ENCODE measurements at regions not wholly inside any gene's neighbourhood (a gene's known extent, or its start where the extent isn't known, plus 50 kb on each side); places are given as distances from the start of the nearest gene placed in this dataset.

- Mint-ChIP-seq H3K9me3 (no peaks in the 10 kb centered on the region), H3K27me3 (peaks cover 40% of the 10 kb centered on the region), H3K27ac (no peak overlapping the region), H3K4me1 (peaks cover 20% of the 10 kb centered on the region), H3K4me3 (no peak overlapping the region), H3K36me3 (no peaks in the 10 kb centered on the region)
- CTCF ChIA-PET, result interaction anchor here (0.6 to 6.6 kb wide), 4 partner anchors 17 to 498 kb away, joined by 3 to 64 read pairs (median 4); no protein-coding TSS in a partner anchor
- DNase-seq, result no peak
Observed at GRCh38 chr9:90095682-90096081, 490.9 kb downstream of the GADD45G start.

- H3K36me3 Mint-ChIP-seq, result no peaks in the 10 kb centered on the region
- H3K4me1 Mint-ChIP-seq, result peaks cover 19% of the 10 kb centered on the region
- no peaks in the 10 kb centered on the region for H3K9me3 Mint-ChIP-seq
- DNase-seq, result no peak
- H3K27ac Mint-ChIP-seq, result no peak overlapping the region
- CTCF ChIA-PET, result interaction anchor here (1.0 to 6.6 kb wide), 7 partner anchors 16 to 499 kb away, joined by 3 to 64 read pairs (median 4); no protein-coding TSS in a partner anchor
- H3K4me3 Mint-ChIP-seq, result no peak overlapping the region
- H3K27me3 Mint-ChIP-seq, result peaks cover 42% of the 10 kb centered on the region
Observed at GRCh38 chr9:90097237-90097636, 492.4 kb downstream of the GADD45G start.

- no peak for DNase-seq
- H3K27ac Mint-ChIP-seq, result no peak overlapping the region
- CTCF ChIA-PET, result interaction anchor here (0.9 to 6.6 kb wide), 7 partner anchors 17 to 505 kb away, joined by 3 to 64 read pairs (median 3); no protein-coding TSS in a partner anchor
- peaks cover 35% of the 10 kb centered on the region for H3K27me3 Mint-ChIP-seq
- no peaks in the 10 kb centered on the region for H3K36me3 Mint-ChIP-seq
- H3K9me3 Mint-ChIP-seq, result no peaks in the 10 kb centered on the region
- H3K4me1 Mint-ChIP-seq, result peaks cover 10% of the 10 kb centered on the region
- H3K4me3 Mint-ChIP-seq, result no peak overlapping the region
Observed at GRCh38 chr9:90098408-90098807, 493.6 kb downstream of the GADD45G start.

GRCh38 chr9:90099262-90099963 lies 494.6 kb downstream of the GADD45G start:
- Mint-ChIP-seq H3K4me3 (no peak overlapping the region), H3K9me3 (no peaks in the 10 kb centered on the region), H3K36me3 (no peaks in the 10 kb centered on the region), H3K27ac (no peak overlapping the region), H3K27me3 (peaks cover 29% of the 10 kb centered on the region), H3K4me1 (peaks cover 9% of the 10 kb centered on the region)
- no peak for DNase-seq
- CTCF ChIA-PET, result interaction anchor here (0.6 to 5.1 kb wide), 18 partner anchors 10 to 507 kb away, joined by 3 to 171 read pairs (median 3); partner anchors contain the start of gene GADD45G

GRCh38 chr9:90100014-90100413 lies 495.2 kb downstream of the GADD45G start:
- Mint-ChIP-seq H3K4me3 (no peak overlapping the region), H3K27ac (no peak overlapping the region), H3K4me1 (peaks cover 9% of the 10 kb centered on the region), H3K9me3 (no peaks in the 10 kb centered on the region), H3K36me3 (no peaks in the 10 kb centered on the region), H3K27me3 (peaks cover 26% of the 10 kb centered on the region)
- no peak for DNase-seq
- CTCF ChIA-PET, result interaction anchor here (0.6 to 5.1 kb wide), 20 partner anchors 10 to 507 kb away, joined by 3 to 171 read pairs (median 3); partner anchors contain the start of gene GADD45G

GRCh38 chr9:90102292-90102901 lies 497.6 kb downstream of the GADD45G start:
- CTCF ChIA-PET, result interaction anchor here (0.6 to 5.1 kb wide), 23 partner anchors 20 to 527 kb away, joined by 3 to 171 read pairs (median 4); partner anchors contain the start of gene GADD45G
- H3K27me3 Mint-ChIP-seq, result peaks cover 14% of the 10 kb centered on the region
- H3K27ac Mint-ChIP-seq, result no peak overlapping the region
- peak; percentile 87 for DNase-seq
- H3K4me1 Mint-ChIP-seq, result peaks cover 9% of the 10 kb centered on the region
- no peak overlapping the region for H3K4me3 Mint-ChIP-seq
- no peaks in the 10 kb centered on the region for H3K36me3 Mint-ChIP-seq
- no peaks in the 10 kb centered on the region for H3K9me3 Mint-ChIP-seq

GRCh38 chr9:90103771-90104170 lies 499.0 kb downstream of the GADD45G start:
- Mint-ChIP-seq H3K27ac (no peak overlapping the region), H3K36me3 (no peaks in the 10 kb centered on the region), H3K4me3 (no peak overlapping the region), H3K4me1 (peaks cover 9% of the 10 kb centered on the region), H3K9me3 (no peaks in the 10 kb centered on the region), H3K27me3 (peaks cover 14% of the 10 kb centered on the region)
- CTCF ChIA-PET, result interaction anchor here (1.9 to 5.1 kb wide), 3 partner anchors 502 to 508 kb away, joined by 9 to 171 read pairs (median 28); partner anchors contain the start of gene GADD45G
- no peak for DNase-seq

- peaks cover 14% of the 10 kb centered on the region for H3K27me3 Mint-ChIP-seq
- H3K36me3 Mint-ChIP-seq, result no peaks in the 10 kb centered on the region
- H3K27ac Mint-ChIP-seq, result no peak overlapping the region
- CTCF ChIA-PET, result interaction anchor here (1.0 to 2.8 kb wide), 4 partner anchors 502 to 518 kb away, joined by 3 to 19 read pairs (median 6); no protein-coding TSS in a partner anchor
- DNase-seq, result no peak
- no peaks in the 10 kb centered on the region for H3K9me3 Mint-ChIP-seq
- peaks cover 9% of the 10 kb centered on the region for H3K4me1 Mint-ChIP-seq
- H3K4me3 Mint-ChIP-seq, result no peak overlapping the region
Observed at GRCh38 chr9:90105773-90106172, 501.0 kb downstream of the GADD45G start.

- Mint-ChIP-seq H3K4me3 (no peak overlapping the region), H3K9me3 (no peaks in the 10 kb centered on the region), H3K36me3 (no peaks in the 10 kb centered on the region), H3K4me1 (peaks cover 7% of the 10 kb centered on the region), H3K27ac (no peak overlapping the region), H3K27me3 (peaks cover 20% of the 10 kb centered on the region)
- no peak for DNase-seq
- CTCF ChIA-PET, result interaction anchor here (0.9 to 2.8 kb wide), 3 partner anchors 504 to 548 kb away, joined by 3 to 19 read pairs (median 3); no protein-coding TSS in a partner anchor
Observed at GRCh38 chr9:90107040-90107725, 502.4 kb downstream of the GADD45G start.

- Mint-ChIP-seq H3K27ac (no peak overlapping the region), H3K27me3 (peaks cover 20% of the 10 kb centered on the region), H3K9me3 (no peaks in the 10 kb centered on the region), H3K4me1 (peaks cover 3% of the 10 kb centered on the region), H3K4me3 (no peak overlapping the region), H3K36me3 (no peaks in the 10 kb centered on the region)
- CTCF ChIA-PET, result interaction anchor here (1.6 kb wide), 1 partner anchor 510 kb away, joined by 3 read pairs; no protein-coding TSS in a partner anchor
- DNase-seq, result no peak
Observed at GRCh38 chr9:90107726-90108655, 503.2 kb downstream of the GADD45G start.

- CTCF ChIA-PET, result interaction anchor here (1.1 kb wide), 1 partner anchor 537 kb away, joined by 3 read pairs; no protein-coding TSS in a partner anchor
- H3K4me3 Mint-ChIP-seq, result no peak overlapping the region
- no peaks in the 10 kb centered on the region for H3K36me3 Mint-ChIP-seq
- no peaks in the 10 kb centered on the region for H3K4me1 Mint-ChIP-seq
- no peaks in the 10 kb centered on the region for H3K9me3 Mint-ChIP-seq
- DNase-seq, result no peak
- no peak overlapping the region for H3K27ac Mint-ChIP-seq
- peaks cover 19% of the 10 kb centered on the region for H3K27me3 Mint-ChIP-seq
Observed at GRCh38 chr9:90112788-90113187, 508.0 kb downstream of the GADD45G start.

- DNase-seq, result no peak
- Mint-ChIP-seq H3K4me3 (no peak overlapping the region), H3K9me3 (no peaks in the 10 kb centered on the region), H3K4me1 (no peaks in the 10 kb centered on the region), H3K27ac (no peak overlapping the region), H3K36me3 (no peaks in the 10 kb centered on the region), H3K27me3 (peaks cover 19% of the 10 kb centered on the region)
- CTCF ChIA-PET, result no interaction called here
Observed at GRCh38 chr9:90114641-90115425, 510.0 kb downstream of the GADD45G start.

Data from activated naive CD4-positive, alpha-beta T cell treated with anti-CD3 and anti-CD28 coated beads, Interleukin-2, amount 10 ng/mL, durations not matched to agents 7 days and 5 days (primary cell).